GM12878 (cell line): ENCODE measurements at regions not wholly inside any gene's neighbourhood (a gene's known extent, or its start where the extent isn't known, plus 50 kb on each side); places are given as distances from the start of the nearest gene placed in this dataset.

Experiments
- ATAC-seq: fragments of 200-7000 bp; cut with Tn5 transposase; 3 replicates; pipeline ENCODE4 v1.9.1; 2020; ENCODE audit warnings: mild to moderate bottlenecking, moderate library complexity
- BruUV-seq: library from RNA; stranded (reverse); fragments of 400-500 nt; replicated peaks from 2 replicates; lab custom pipeline; 2021; lab: Mats Ljungman, UMichigan
- CTCF ChIA-PET: fragments of 300-600 bp; sonication (Branson Sonifier 250); formaldehyde crosslinking; extraction: SDS; loops from one replicate; lab custom pipeline; 2021; ENCODE audit warnings: inconsistent platforms; lab: Yijun Ruan, JAX
- POLR2A ChIA-PET: fragments of 350-600 bp; formaldehyde crosslinking; extraction: SDS; loops from one replicate; lab custom pipeline; 2021; ENCODE audit warnings: inconsistent platforms; lab: Charles Lee
- RAD21 ChIA-PET: fragments of 300-600 bp; sonication (Branson Sonifier 250); formaldehyde crosslinking; loops from one replicate; lab custom pipeline; 2023; ENCODE audit warnings: antibody characterized with exemption; ENCODE audit not compliant: unreplicated experiment; lab: Charles Lee
- SMC1A ChIA-PET: fragments of 300-600 bp; sonication (Branson Sonifier 250); formaldehyde crosslinking; loops from one replicate; lab custom pipeline; 2023; ENCODE audit not compliant: unreplicated experiment, uncharacterized antibody; lab: Charles Lee
- DNase-seq: peaks from one replicate; pipeline ENCODE4 v3.0.0-alpha.2; 2011; ENCODE audit warnings: low read depth, low spot score
- FAIRE-seq: peaks from 3 replicates; lab custom pipeline; 2011; peaks lifted over from hg19 to GRCh38; lab: Jason Lieb, UNC
- H2AFZ ChIP-seq: 2 replicates; pipeline ENCODE4 v1.6.0; 2011; ENCODE audit warnings: low read depth, low read length, control low read depth; ENCODE audit not compliant: control insufficient read depth
- H3K27ac ChIP-seq: 2 replicates; pipeline ENCODE4 v1.5.1; 2011; ENCODE audit warnings: control low read depth; ENCODE audit not compliant: control insufficient read depth, insufficient read depth
- H3K27me3 ChIP-seq, 2 experiments: replicated peaks in 1 of 2; 2 replicates each; pipeline versions ENCODE4 v1.6.0 to v1.6.1; 2011; ENCODE audit warnings: low read length in 1 of 2; ENCODE audit not compliant: control insufficient read depth in 2 of 2, insufficient read depth in 2 of 2
- H3K36me3 ChIP-seq, 2 experiments: 2 replicates each; pipeline ENCODE4 v1.5.1; 2011; ENCODE audit warnings: low read length in 1 of 2; ENCODE audit not compliant: control insufficient read depth in 2 of 2, insufficient read depth in 2 of 2
- H3K4me1 ChIP-seq: 2 replicates; pipeline ENCODE4 v1.6.1; 2011; ENCODE audit warnings: mild to moderate bottlenecking, low read length, moderate library complexity, mixed read lengths; ENCODE audit not compliant: control insufficient read depth, insufficient read depth
- H3K4me2 ChIP-seq: 2 replicates; pipeline ENCODE4 v1.6.0; 2011; ENCODE audit warnings: control low read depth; ENCODE audit not compliant: control insufficient read depth, insufficient read depth
- H3K4me3 ChIP-seq: fragments of 200-600 bp; sonication (generic); 2 replicates; pipeline ENCODE4 v1.5.1; 2016
- H3K79me2 ChIP-seq: 2 replicates; pipeline ENCODE4 v1.6.0; 2011; ENCODE audit warnings: low read length; ENCODE audit not compliant: control insufficient read depth, insufficient read depth
- H3K9ac ChIP-seq: 2 replicates; pipeline ENCODE4 v1.8.0; 2011; ENCODE audit warnings: low read length, control low read depth, mixed read lengths; ENCODE audit not compliant: control insufficient read depth, insufficient read depth
- H3K9me3 ChIP-seq: replicated peaks from 3 replicates; pipeline ENCODE4 v1.5.1; 2011; ENCODE audit warnings: mild to moderate bottlenecking, low read length; ENCODE audit not compliant: control insufficient read depth, insufficient read depth
- H4K20me1 ChIP-seq: 2 replicates; pipeline ENCODE4 v1.6.0; 2011; ENCODE audit not compliant: control insufficient read depth, insufficient read depth
- BRCA1 ChIP-seq: IDR thresholded peaks from 2 replicates; pipeline ENCODE4 v1.6.1; 2011; ENCODE audit warnings: low read depth, low read length, improper control_type of control experiment
- MXI1 ChIP-seq: fragments of 150-350 bp; IDR thresholded peaks from 2 replicates; pipeline ENCODE4 v1.6.1; 2011; ENCODE audit warnings: low read depth, mild to moderate bottlenecking, inconsistent platforms, low read length, improper control_type of control experiment
- NFIC ChIP-seq: IDR thresholded peaks from 2 replicates; pipeline ENCODE4 v1.6.1; 2012; ENCODE audit warnings: low read depth, mild to moderate bottlenecking, inconsistent platforms, low read length, moderate library complexity
- SMAD5 ChIP-seq: IDR thresholded peaks from 2 replicates; pipeline ENCODE4 v1.6.1; 2016; ENCODE audit warnings: antibody characterized with exemption, low read depth
- SMC3 ChIP-seq: IDR thresholded peaks from 2 replicates; pipeline ENCODE4 v1.6.1; 2011; ENCODE audit warnings: low read length, improper control_type of control experiment, borderline replicate concordance
- ZNF217 ChIP-seq: fragments of 450-650 bp; IDR thresholded peaks from 2 replicates; pipeline ENCODE4 v1.6.1; 2017; ENCODE audit warnings: antibody characterized with exemption, mild to moderate bottlenecking
- in situ Hi-C: fragments of 300-500 bp; cut with MboI; formaldehyde crosslinking; loops from 9 replicates; pipeline ENCODE4 v1.14.3; 2018; ENCODE audit warnings: mixed read lengths
- intact Hi-C: fragments of 100-400 bp; cut with micrococcal nuclease; formaldehyde crosslinking; loops from one replicate; pipeline ENCODE4 v1.14.2; 2022; ENCODE audit not compliant: unreplicated experiment
- TF ChIP-seq, protein P1 (sequence below): IDR thresholded peaks from 2 replicates; pipeline ENCODE4 v1.6.1; 2012; ENCODE audit warnings: low read depth, low read length, improper control_type of control experiment
- TF ChIP-seq, protein P2 (sequence below): fragments of 450-650 bp; formaldehyde crosslinking; IDR thresholded peaks from 2 replicates; pipeline ENCODE4 v1.5.0; 2022; ENCODE audit warnings: mild to moderate bottlenecking, missing genetic modification characterization
- TF ChIP-seq, protein P3 (sequence below): fragments of 450-650 bp; IDR thresholded peaks from 2 replicates; pipeline ENCODE4 v1.6.1; 2016; ENCODE audit warnings: mild to moderate bottlenecking
- TF ChIP-seq, protein P4 (sequence below), 3 experiments: IDR thresholded peaks in 2 of 3; conservative IDR thresholded peaks in 1 of 3; 2 replicates each; pipeline ENCODE4 v1.5.1; 2011; ENCODE audit warnings: low read depth in 3 of 3, low read length in 3 of 3, mild to moderate bottlenecking in 3 of 3, control low read depth in 2 of 3, moderate library complexity in 2 of 3, inconsistent platforms in 1 of 3, mixed read lengths in 1 of 3; ENCODE audit not compliant: control insufficient read depth in 2 of 3, insufficient read depth in 1 of 3; ENCODE audit errors: extremely low read depth in 1 of 3

DNA sequence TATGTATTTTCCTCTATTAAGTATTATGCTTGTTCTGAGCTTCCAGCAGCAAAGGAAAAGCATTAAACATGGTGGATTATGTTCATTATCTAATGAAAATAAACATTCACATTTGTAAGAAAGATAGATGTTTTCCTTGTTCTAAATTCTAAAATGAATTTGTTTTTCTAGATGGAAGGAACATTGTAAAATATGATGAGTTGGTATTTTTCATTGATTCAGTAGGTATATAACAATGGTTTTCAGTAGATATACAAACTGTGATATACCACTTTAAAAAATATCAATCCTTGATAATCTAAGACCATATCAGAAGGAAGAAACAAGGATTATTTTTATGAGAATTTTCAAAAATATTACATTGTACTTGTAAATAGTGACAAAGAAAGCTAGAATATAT, 290.6 kb upstream of the GOLIM4 start:
- H3K4me2 ChIP-seq = no peak overlapping the region
- no peak for DNase-seq
- H3K9me3 ChIP-seq = no peaks in the 10 kb centered on the region
- no peak for FAIRE-seq
- no peaks in the 10 kb centered on the region for H3K36me3 ChIP-seq
- no peaks in the 10 kb centered on the region for H3K4me1 ChIP-seq
- H3K4me3 ChIP-seq = no peak overlapping the region
- H3K9ac ChIP-seq = no peak overlapping the region
- H2AFZ ChIP-seq = no peak overlapping the region
- RAD21 ChIA-PET = no interaction called here
- in situ Hi-C loops (no loop called here), intact Hi-C loops (no loop called here)
- TF ChIP-seq, protein P1, sequence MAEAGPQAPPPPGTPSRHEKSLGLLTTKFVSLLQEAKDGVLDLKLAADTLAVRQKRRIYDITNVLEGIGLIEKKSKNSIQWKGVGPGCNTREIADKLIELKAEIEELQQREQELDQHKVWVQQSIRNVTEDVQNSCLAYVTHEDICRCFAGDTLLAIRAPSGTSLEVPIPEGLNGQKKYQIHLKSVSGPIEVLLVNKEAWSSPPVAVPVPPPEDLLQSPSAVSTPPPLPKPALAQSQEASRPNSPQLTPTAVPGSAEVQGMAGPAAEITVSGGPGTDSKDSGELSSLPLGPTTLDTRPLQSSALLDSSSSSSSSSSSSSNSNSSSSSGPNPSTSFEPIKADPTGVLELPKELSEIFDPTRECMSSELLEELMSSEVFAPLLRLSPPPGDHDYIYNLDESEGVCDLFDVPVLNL = no peak
- TF ChIP-seq, protein P2, sequence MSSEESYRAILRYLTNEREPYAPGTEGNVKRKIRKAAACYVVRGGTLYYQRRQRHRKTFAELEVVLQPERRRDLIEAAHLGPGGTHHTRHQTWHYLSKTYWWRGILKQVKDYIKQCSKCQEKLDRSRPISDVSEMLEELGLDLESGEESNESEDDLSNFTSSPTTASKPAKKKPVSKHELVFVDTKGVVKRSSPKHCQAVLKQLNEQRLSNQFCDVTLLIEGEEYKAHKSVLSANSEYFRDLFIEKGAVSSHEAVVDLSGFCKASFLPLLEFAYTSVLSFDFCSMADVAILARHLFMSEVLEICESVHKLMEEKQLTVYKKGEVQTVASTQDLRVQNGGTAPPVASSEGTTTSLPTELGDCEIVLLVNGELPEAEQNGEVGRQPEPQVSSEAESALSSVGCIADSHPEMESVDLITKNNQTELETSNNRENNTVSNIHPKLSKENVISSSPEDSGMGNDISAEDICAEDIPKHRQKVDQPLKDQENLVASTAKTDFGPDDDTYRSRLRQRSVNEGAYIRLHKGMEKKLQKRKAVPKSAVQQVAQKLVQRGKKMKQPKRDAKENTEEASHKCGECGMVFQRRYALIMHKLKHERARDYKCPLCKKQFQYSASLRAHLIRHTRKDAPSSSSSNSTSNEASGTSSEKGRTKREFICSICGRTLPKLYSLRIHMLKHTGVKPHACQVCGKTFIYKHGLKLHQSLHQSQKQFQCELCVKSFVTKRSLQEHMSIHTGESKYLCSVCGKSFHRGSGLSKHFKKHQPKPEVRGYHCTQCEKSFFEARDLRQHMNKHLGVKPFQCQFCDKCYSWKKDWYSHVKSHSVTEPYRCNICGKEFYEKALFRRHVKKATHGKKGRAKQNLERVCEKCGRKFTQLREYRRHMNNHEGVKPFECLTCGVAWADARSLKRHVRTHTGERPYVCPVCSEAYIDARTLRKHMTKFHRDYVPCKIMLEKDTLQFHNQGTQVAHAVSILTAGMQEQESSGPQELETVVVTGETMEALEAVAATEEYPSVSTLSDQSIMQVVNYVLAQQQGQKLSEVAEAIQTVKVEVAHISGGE (CRISPR knock-in tag) = no peak
- TF ChIP-seq, protein P3, sequence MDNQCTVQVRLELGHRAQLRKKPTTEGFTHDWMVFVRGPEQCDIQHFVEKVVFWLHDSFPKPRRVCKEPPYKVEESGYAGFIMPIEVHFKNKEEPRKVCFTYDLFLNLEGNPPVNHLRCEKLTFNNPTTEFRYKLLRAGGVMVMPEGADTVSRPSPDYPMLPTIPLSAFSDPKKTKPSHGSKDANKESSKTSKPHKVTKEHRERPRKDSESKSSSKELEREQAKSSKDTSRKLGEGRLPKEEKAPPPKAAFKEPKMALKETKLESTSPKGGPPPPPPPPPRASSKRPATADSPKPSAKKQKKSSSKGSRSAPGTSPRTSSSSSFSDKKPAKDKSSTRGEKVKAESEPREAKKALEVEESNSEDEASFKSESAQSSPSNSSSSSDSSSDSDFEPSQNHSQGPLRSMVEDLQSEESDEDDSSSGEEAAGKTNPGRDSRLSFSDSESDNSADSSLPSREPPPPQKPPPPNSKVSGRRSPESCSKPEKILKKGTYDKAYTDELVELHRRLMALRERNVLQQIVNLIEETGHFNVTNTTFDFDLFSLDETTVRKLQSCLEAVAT = no peak
- no peak for TF ChIP-seq NFIC
- TF ChIP-seq SMC3 = no peak
- TF ChIP-seq BRCA1 = no peak
- TF ChIP-seq, protein P4, sequence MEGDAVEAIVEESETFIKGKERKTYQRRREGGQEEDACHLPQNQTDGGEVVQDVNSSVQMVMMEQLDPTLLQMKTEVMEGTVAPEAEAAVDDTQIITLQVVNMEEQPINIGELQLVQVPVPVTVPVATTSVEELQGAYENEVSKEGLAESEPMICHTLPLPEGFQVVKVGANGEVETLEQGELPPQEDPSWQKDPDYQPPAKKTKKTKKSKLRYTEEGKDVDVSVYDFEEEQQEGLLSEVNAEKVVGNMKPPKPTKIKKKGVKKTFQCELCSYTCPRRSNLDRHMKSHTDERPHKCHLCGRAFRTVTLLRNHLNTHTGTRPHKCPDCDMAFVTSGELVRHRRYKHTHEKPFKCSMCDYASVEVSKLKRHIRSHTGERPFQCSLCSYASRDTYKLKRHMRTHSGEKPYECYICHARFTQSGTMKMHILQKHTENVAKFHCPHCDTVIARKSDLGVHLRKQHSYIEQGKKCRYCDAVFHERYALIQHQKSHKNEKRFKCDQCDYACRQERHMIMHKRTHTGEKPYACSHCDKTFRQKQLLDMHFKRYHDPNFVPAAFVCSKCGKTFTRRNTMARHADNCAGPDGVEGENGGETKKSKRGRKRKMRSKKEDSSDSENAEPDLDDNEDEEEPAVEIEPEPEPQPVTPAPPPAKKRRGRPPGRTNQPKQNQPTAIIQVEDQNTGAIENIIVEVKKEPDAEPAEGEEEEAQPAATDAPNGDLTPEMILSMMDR (IDR thresholded peaks at IDR 0.05 in 2 of 3, conservative IDR thresholded peaks at IDR 0.05 in 1 of 3; ENCODE audit: control insufficient read depth in 2 of 3, extremely low read depth in 1 of 3, insufficient read depth in 1 of 3, low read depth in 3 of 3, low read length in 3 of 3) = no peak
- no peak for TF ChIP-seq MXI1
- TF ChIP-seq SMAD5 = no peak
- no peak for TF ChIP-seq ZNF217
- H3K79me2 ChIP-seq = no peaks in the 10 kb centered on the region
- no peak for ATAC-seq
- POLR2A ChIA-PET = no interaction called here
- H3K27ac ChIP-seq = no peak overlapping the region
- no peaks in the 10 kb centered on the region for H3K27me3 ChIP-seq
- H4K20me1 ChIP-seq = no peaks in the 10 kb centered on the region
- SMC1A ChIA-PET = interaction anchor here (0.9 kb wide), 1 partner anchor 14 kb away, joined by 3 read pairs; no protein-coding TSS in a partner anchor
- no TSS peak for BruUV-seq
- CTCF ChIA-PET = interaction anchor here (0.9 kb wide), 1 partner anchor 13 kb away, joined by 3 read pairs; no protein-coding TSS in a partner anchor
